CD4-positive, alpha-beta T cell (primary cell): ENCODE measurements at regions not wholly inside any gene's neighbourhood (a gene's known extent, or its start where the extent isn't known, plus 50 kb on each side); places are given as distances from the start of the nearest gene placed in this dataset.

Source experiments
- ATAC-seq: fragments of 200-7000 bp; cut with Tn5 transposase; one replicate; pipeline ENCODE4 v1.10.0; 2022; ENCODE audit warnings: mild to moderate bottlenecking; ENCODE audit not compliant: poor library complexity
- CTCF ChIA-PET: fragments of 350-600 bp; sonication (Branson Sonifier 250); formaldehyde crosslinking; loops from one replicate; lab custom pipeline; 2021; ENCODE audit warnings: antibody characterized with exemption, inconsistent platforms; lab: Charles Lee
- POLR2A ChIA-PET: fragments of 350-600 bp; sonication (Branson Sonifier 250); formaldehyde crosslinking; loops from one replicate; lab custom pipeline; 2021; ENCODE audit warnings: antibody characterized with exemption, inconsistent platforms; lab: Charles Lee
- DNase-seq, 14 experiments: peaks; one replicate each; pipeline ENCODE4 v3.0.0-alpha.2; 2013 to 2020; ENCODE audit warnings: mixed read lengths in 2 of 14
- H3K27ac ChIP-seq, 2 donors: one replicate each; pipeline versions ENCODE4 v1.5.1 to v1.7.0; 2013; ENCODE audit warnings: low read length in 2 of 2, low read depth in 1 of 2, mild to moderate bottlenecking in 1 of 2
- H3K27me3 ChIP-seq, 2 experiments: 1 replicate in 1 of 2; 2 replicates in 1 of 2; pipeline versions ENCODE4 v1.6.1 to v1.7.0; 2013; ENCODE audit warnings: low read length in 2 of 2, control low read depth in 1 of 2, mild to moderate bottlenecking in 1 of 2, moderate library complexity in 1 of 2; ENCODE audit not compliant: insufficient read depth in 2 of 2, control insufficient read depth in 1 of 2
- H3K36me3 ChIP-seq: one replicate; pipeline ENCODE4 v1.6.1; 2013; ENCODE audit warnings: low read length, control low read depth; ENCODE audit not compliant: insufficient read depth
- H3K4me1 ChIP-seq: one replicate; pipeline ENCODE4 v1.6.1; 2013; ENCODE audit warnings: low read length, control low read depth; ENCODE audit not compliant: insufficient read depth
- H3K4me3 ChIP-seq: one replicate; pipeline ENCODE4 v1.5.1; 2013; ENCODE audit warnings: mild to moderate bottlenecking, low read length, moderate library complexity
- H3K9me3 ChIP-seq, 2 experiments: 1 replicate in 1 of 2; 2 replicates in 1 of 2; pipeline versions ENCODE4 v1.6.1 to v1.7.0; 2013; ENCODE audit warnings: low read length in 2 of 2, mild to moderate bottlenecking in 2 of 2, control low read depth in 1 of 2, moderate library complexity in 1 of 2; ENCODE audit not compliant: control insufficient read depth in 1 of 2, insufficient read depth in 1 of 2
- H3K27ac Mint-ChIP-seq: one replicate; pipeline ENCODE4 v1.8.0; 2020; ENCODE audit warnings: mixed read lengths
- H3K27me3 Mint-ChIP-seq: one replicate; pipeline ENCODE4 v1.8.0; 2021; ENCODE audit warnings: mixed read lengths
- H3K36me3 Mint-ChIP-seq: one replicate; pipeline ENCODE4 v1.8.0; 2021; ENCODE audit warnings: low read depth, mixed read lengths
- H3K4me1 Mint-ChIP-seq: one replicate; pipeline ENCODE4 v1.8.0; 2021; ENCODE audit warnings: low read depth, mixed read lengths
- H3K4me3 Mint-ChIP-seq: one replicate; pipeline ENCODE4 v1.8.0; 2020; ENCODE audit warnings: mild to moderate bottlenecking, mixed read lengths
- H3K9me3 Mint-ChIP-seq: one replicate; pipeline ENCODE4 v1.8.0; 2020; ENCODE audit warnings: mixed read lengths
- CTCF ChIP-seq: fragments of 200-600 bp; IDR thresholded peaks from one replicate; pipeline ENCODE4 v1.8.0; 2022; ENCODE audit warnings: antibody characterized with exemption, mild to moderate bottlenecking
- intact Hi-C, 2 experiments: fragments of 100-400 bp; cut with DNase I in 1 of 2; cut with micrococcal nuclease in 1 of 2; formaldehyde crosslinking; loops; one replicate each; pipeline versions ENCODE4 v1.15.1 to v1.9.0; 2023 to 2025; cut with DNase I, micrococcal nuclease

GRCh38 chr2:238685327-238685709 is 162.6 kb upstream of the TWIST2 start:
- no peaks in the 10 kb centered on the region for H3K36me3 Mint-ChIP-seq
- ChIA-PET POLR2A (no interaction called here), CTCF (no interaction called here)

GRCh38 chr2:238685713-238686112 is 162.2 kb upstream of the TWIST2 start:
- H3K36me3 ChIP-seq = no peaks in the 10 kb centered on the region
- H3K9me3 Mint-ChIP-seq = peaks cover 3% of the 10 kb centered on the region
- no peak for TF ChIP-seq CTCF
- ChIA-PET CTCF (no interaction called here), POLR2A (no interaction called here)
- no peak for DNase-seq
- H3K9me3 ChIP-seq = no peaks in the 10 kb centered on the region
- no peak overlapping the region for H3K4me3 Mint-ChIP-seq
- no peaks in the 10 kb centered on the region for H3K36me3 Mint-ChIP-seq
- H3K27ac ChIP-seq = no peak overlapping the region
- no peak overlapping the region for H3K27ac Mint-ChIP-seq
- H3K4me1 Mint-ChIP-seq = no peaks in the 10 kb centered on the region
- intact Hi-C loops = no loop called here
- H3K4me1 ChIP-seq = no peaks in the 10 kb centered on the region
- peaks cover 13 to 19% of the 10 kb centered on the region in 2 experiments for H3K27me3 ChIP-seq
- H3K4me3 ChIP-seq = no peak overlapping the region
- ATAC-seq = no peak
- H3K27me3 Mint-ChIP-seq = peaks cover 48% of the 10 kb centered on the region

More at GRCh38 chr2:238685327-238685709, 162.6 kb upstream of the TWIST2 start:
- Mint-ChIP-seq H3K27me3 (peaks cover 50% of the 10 kb centered on the region), H3K4me3 (no peak overlapping the region), H3K4me1 (no peaks in the 10 kb centered on the region), H3K27ac (no peak overlapping the region), H3K9me3 (peaks cover 3% of the 10 kb centered on the region)
- ATAC-seq = no peak
- Histone ChIP-seq H3K27me3 (peaks cover 13 to 23% of the 10 kb centered on the region in 2 experiments), H3K36me3 (no peaks in the 10 kb centered on the region), H3K9me3 (no peaks in the 10 kb centered on the region), H3K4me3 (no peak overlapping the region), H3K27ac (no peak overlapping the region), H3K4me1 (no peaks in the 10 kb centered on the region)
- intact Hi-C loops = no loop called here
- no peak for DNase-seq
- TF ChIP-seq CTCF = no peak

- no peaks in the 10 kb centered on the region for H3K4me1 ChIP-seq
- peaks cover 45% of the 10 kb centered on the region for H3K27me3 Mint-ChIP-seq
- H3K9me3 ChIP-seq = no peaks in the 10 kb centered on the region
- H3K27me3 ChIP-seq = peaks cover 13 to 16% of the 10 kb centered on the region in 2 experiments
- H3K36me3 Mint-ChIP-seq = no peaks in the 10 kb centered on the region
- H3K4me1 Mint-ChIP-seq = no peaks in the 10 kb centered on the region
- H3K36me3 ChIP-seq = no peaks in the 10 kb centered on the region
- H3K9me3 Mint-ChIP-seq = peaks cover under 1% of the 10 kb centered on the region
- H3K4me3 ChIP-seq = no peak overlapping the region
- no peak for ATAC-seq
- TF ChIP-seq CTCF = no peak
- intact Hi-C loops = no loop called here
- no peak overlapping the region for H3K4me3 Mint-ChIP-seq
- H3K27ac Mint-ChIP-seq = no peak overlapping the region
- ChIA-PET CTCF (no interaction called here), POLR2A (no interaction called here)
- H3K27ac ChIP-seq = no peak overlapping the region
- no peak for DNase-seq
Observed at GRCh38 chr2:238686223-238686622, 161.7 kb upstream of the TWIST2 start.
